ENCODE measurements at regions not wholly inside any gene's neighbourhood (a gene's known extent, or its start where the extent isn't known, plus 50 kb on each side); places are given as distances from the start of the nearest gene placed in this dataset.

DNA sequence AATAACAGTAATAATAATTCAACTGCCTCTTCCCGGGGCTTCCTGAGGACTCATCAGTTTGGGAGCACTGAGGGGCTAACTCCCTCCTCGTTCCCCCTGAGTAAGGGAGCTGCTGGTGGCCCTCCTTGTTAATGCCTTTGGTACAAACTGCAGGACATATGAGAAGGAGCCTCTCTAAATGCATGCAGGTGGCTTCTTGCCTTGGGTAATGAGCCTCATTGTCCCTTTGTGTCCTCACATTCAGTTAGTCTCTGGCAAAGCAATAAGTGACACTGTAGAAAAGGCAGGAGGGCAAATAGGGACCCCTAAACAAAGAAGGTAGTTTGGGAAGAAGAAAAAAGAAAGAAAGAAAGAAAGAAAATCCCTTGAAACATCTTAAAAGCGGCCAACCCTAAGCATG lies 95.4 kb upstream of the ERCC6L2 start:
- intact Hi-C loops (cut with micrococcal nuclease), result no loop called here
- H4K20me1 ChIP-seq (ENCODE audit: insufficient read depth), result no peaks in the 10 kb centered on the region
- H3K9ac ChIP-seq (ENCODE audit: low read length), result no peak overlapping the region
- H3K9me3 ChIP-seq (ENCODE audit: control insufficient read depth in 1 of 2, insufficient read depth in 1 of 2, low read depth in 1 of 2, low read length in 2 of 2), result no peaks in the 10 kb centered on the region
- H3K36me3 ChIP-seq (ENCODE audit: control insufficient read depth in 1 of 2, insufficient read depth in 2 of 2, low read length in 2 of 2), result no peaks in the 10 kb centered on the region
- H3K4me2 ChIP-seq (ENCODE audit: low read length), result no peak overlapping the region
- ChIA-PET POLR2A (no interaction called here), RAD21 (ENCODE audit: low non-redundant PET in 1 of 2, low total read pairs in 2 of 2, uncharacterized antibody in 2 of 2, unreplicated experiment in 2 of 2) (no interaction called here), CTCF (no interaction called here)
- H3K9me2 ChIP-seq (ENCODE audit: insufficient read depth), result no peaks in the 10 kb centered on the region
- no TSS peak for BruUV-seq (replicated peaks)
- no peaks in the 10 kb centered on the region for H3K4me1 ChIP-seq (ENCODE audit: control insufficient read depth in 1 of 2, insufficient read depth in 2 of 2, low read length in 2 of 2)
- no peak for ATAC-seq
- H3K27ac ChIP-seq (ENCODE audit: low read depth, low read length), result no peak overlapping the region
- no peak for DNase-seq (ENCODE audit: low read depth, low spot score)
- H3K4me3 ChIP-seq (replicated peaks in 1 of 2; ENCODE audit: low read depth in 1 of 2, low read length in 2 of 2), result no peak overlapping the region
- no peaks in the 10 kb centered on the region for H3K79me2 ChIP-seq (ENCODE audit: insufficient read depth, low read length)
- TF ChIP-seq CBX3 (IDR thresholded peaks at IDR 0.05; ENCODE audit: low read depth), result no peak
- TF ChIP-seq EZH2 (IDR thresholded peaks at IDR 0.05), result no peak
- TF ChIP-seq POLR2AphosphoS5 (IDR thresholded peaks at IDR 0.05; ENCODE audit: low read depth, low read length), result no peak
- TF ChIP-seq, protein P1, sequence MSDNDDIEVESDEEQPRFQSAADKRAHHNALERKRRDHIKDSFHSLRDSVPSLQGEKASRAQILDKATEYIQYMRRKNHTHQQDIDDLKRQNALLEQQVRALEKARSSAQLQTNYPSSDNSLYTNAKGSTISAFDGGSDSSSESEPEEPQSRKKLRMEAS (IDR thresholded peaks at IDR 0.05), result no peak
- TF ChIP-seq, protein P2, sequence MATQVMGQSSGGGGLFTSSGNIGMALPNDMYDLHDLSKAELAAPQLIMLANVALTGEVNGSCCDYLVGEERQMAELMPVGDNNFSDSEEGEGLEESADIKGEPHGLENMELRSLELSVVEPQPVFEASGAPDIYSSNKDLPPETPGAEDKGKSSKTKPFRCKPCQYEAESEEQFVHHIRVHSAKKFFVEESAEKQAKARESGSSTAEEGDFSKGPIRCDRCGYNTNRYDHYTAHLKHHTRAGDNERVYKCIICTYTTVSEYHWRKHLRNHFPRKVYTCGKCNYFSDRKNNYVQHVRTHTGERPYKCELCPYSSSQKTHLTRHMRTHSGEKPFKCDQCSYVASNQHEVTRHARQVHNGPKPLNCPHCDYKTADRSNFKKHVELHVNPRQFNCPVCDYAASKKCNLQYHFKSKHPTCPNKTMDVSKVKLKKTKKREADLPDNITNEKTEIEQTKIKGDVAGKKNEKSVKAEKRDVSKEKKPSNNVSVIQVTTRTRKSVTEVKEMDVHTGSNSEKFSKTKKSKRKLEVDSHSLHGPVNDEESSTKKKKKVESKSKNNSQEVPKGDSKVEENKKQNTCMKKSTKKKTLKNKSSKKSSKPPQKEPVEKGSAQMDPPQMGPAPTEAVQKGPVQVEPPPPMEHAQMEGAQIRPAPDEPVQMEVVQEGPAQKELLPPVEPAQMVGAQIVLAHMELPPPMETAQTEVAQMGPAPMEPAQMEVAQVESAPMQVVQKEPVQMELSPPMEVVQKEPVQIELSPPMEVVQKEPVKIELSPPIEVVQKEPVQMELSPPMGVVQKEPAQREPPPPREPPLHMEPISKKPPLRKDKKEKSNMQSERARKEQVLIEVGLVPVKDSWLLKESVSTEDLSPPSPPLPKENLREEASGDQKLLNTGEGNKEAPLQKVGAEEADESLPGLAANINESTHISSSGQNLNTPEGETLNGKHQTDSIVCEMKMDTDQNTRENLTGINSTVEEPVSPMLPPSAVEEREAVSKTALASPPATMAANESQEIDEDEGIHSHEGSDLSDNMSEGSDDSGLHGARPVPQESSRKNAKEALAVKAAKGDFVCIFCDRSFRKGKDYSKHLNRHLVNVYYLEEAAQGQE (IDR thresholded peaks at IDR 0.05; ENCODE audit: low read depth), result no peak
- TF ChIP-seq, protein P3, sequence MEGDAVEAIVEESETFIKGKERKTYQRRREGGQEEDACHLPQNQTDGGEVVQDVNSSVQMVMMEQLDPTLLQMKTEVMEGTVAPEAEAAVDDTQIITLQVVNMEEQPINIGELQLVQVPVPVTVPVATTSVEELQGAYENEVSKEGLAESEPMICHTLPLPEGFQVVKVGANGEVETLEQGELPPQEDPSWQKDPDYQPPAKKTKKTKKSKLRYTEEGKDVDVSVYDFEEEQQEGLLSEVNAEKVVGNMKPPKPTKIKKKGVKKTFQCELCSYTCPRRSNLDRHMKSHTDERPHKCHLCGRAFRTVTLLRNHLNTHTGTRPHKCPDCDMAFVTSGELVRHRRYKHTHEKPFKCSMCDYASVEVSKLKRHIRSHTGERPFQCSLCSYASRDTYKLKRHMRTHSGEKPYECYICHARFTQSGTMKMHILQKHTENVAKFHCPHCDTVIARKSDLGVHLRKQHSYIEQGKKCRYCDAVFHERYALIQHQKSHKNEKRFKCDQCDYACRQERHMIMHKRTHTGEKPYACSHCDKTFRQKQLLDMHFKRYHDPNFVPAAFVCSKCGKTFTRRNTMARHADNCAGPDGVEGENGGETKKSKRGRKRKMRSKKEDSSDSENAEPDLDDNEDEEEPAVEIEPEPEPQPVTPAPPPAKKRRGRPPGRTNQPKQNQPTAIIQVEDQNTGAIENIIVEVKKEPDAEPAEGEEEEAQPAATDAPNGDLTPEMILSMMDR (IDR thresholded peaks at IDR 0.05 in 2 of 3, conservative IDR thresholded peaks at IDR 0.05 in 1 of 3; ENCODE audit: borderline replicate concordance in 1 of 3, insufficient read depth in 1 of 3, low read depth in 2 of 3, low read length in 2 of 3), result no peak
- TF ChIP-seq SRF (IDR thresholded peaks at IDR 0.05; ENCODE audit: low read depth), result no peak
- TF ChIP-seq, protein P4, sequence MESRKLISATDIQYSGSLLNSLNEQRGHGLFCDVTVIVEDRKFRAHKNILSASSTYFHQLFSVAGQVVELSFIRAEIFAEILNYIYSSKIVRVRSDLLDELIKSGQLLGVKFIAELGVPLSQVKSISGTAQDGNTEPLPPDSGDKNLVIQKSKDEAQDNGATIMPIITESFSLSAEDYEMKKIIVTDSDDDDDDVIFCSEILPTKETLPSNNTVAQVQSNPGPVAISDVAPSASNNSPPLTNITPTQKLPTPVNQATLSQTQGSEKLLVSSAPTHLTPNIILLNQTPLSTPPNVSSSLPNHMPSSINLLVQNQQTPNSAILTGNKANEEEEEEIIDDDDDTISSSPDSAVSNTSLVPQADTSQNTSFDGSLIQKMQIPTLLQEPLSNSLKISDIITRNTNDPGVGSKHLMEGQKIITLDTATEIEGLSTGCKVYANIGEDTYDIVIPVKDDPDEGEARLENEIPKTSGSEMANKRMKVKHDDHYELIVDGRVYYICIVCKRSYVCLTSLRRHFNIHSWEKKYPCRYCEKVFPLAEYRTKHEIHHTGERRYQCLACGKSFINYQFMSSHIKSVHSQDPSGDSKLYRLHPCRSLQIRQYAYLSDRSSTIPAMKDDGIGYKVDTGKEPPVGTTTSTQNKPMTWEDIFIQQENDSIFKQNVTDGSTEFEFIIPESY (IDR thresholded peaks at IDR 0.05; ENCODE audit: extremely low read depth, insufficient replicate concordance, low read length), result no peak
- no peak for TF ChIP-seq POLR2A (IDR thresholded peaks at IDR 0.05; ENCODE audit: borderline replicate concordance, extremely low read depth, insufficient read depth, insufficient read length)
- TF ChIP-seq JUND (IDR thresholded peaks at IDR 0.05), result no peak
- no peak for TF ChIP-seq EGR1 (IDR thresholded peaks at IDR 0.05; ENCODE audit: low read depth)
- no peak for TF ChIP-seq ZFX (IDR thresholded peaks at IDR 0.05)
- TF ChIP-seq RAD21 (IDR thresholded peaks at IDR 0.05; ENCODE audit: low read depth), result no peak
- no peak for TF ChIP-seq SIN3A (IDR thresholded peaks at IDR 0.05; ENCODE audit: low read depth)
- no peak for TF ChIP-seq CEBPB (IDR thresholded peaks at IDR 0.05; ENCODE audit: low read depth)
- TF ChIP-seq EZH2phosphoT487 (IDR thresholded peaks at IDR 0.05; ENCODE audit: borderline replicate concordance), result no peak
- TF ChIP-seq YY1 (IDR thresholded peaks at IDR 0.05; ENCODE audit: extremely low read depth, insufficient replicate concordance, low read depth, low read length), result no peak
- no peak overlapping the region for H2AFZ ChIP-seq (ENCODE audit: low read depth, low read length, poor library complexity, severe bottlenecking)
- H3K27me3 ChIP-seq (ENCODE audit: insufficient read depth, low read length), result no peaks in the 10 kb centered on the region
